CD4-positive, alpha-beta T cell treated with Interleukin-1 beta for 1 hour (primary cell): ENCODE measurements at regions not wholly inside any gene's neighbourhood (a gene's known extent, or its start where the extent isn't known, plus 50 kb on each side); places are given as distances from the start of the nearest gene placed in this dataset.

Source experiments
- DNase-seq, 2 donors: peaks; one replicate each; pipeline ENCODE4 v3.0.0-alpha.2; 2020 to 2022

DNA sequence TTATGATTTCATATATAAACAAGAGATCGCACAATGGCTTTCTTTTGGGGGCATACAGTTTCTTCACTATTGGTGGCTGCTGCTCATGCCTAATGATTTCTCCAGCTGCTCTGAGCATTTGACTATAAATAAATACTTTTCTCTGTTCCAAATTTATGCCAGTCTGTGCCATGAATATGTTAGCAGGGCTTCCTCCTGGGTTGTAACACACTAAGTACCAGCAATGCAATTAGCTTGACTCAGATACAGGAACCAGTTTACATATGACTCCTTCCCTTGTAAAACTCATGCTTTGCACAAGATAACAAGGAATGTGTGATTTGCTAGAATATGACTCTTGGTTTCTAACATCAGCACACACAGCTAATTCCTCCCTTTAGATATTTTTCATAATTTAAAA is 1629.7 kb downstream of the NCAM2 start:
- no peak for DNase-seq

DNA sequence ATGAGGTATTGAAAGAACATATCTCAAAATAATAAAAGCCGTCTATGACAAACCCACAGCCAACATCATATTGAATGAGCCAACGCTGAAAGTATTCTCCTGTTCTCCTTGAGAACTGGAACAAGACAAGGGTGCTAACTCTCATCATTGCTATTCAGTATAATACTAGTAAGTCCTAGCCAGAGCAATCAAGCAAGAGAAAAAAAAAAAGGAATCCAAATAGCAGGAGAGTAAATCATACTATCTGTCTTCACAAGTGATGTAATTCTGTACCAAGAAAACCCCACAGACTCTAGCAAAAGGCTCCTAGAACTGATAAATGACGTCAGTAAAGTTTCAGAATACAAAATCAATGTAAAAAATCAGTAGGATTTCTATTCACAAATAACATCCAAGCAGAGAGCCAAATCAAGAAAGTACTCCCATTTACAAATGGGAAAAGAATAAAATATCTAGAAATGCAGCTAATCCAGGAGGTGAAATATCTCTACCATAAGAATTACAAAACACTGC is 1632.8 kb downstream of the NCAM2 start:
- no peak for DNase-seq

DNA sequence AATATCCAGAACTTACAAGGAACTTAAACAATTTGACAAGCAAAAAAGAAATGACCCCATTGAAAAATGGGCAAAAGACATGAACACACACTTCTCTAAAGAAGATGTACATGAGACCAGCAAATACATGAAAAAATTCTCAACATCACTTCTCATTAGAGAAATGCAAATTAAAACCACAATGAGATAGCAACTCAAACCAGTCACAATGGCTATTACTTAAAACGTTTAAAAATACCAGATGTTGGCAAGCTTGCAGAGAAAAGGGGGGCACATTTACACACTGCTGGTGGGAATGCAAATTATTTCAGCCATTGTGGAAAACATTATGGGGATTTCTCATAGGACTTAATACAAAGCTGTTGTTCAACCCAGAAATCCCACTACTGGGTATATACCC is 1634.0 kb downstream of the NCAM2 start:
- no peak for DNase-seq

DNA sequence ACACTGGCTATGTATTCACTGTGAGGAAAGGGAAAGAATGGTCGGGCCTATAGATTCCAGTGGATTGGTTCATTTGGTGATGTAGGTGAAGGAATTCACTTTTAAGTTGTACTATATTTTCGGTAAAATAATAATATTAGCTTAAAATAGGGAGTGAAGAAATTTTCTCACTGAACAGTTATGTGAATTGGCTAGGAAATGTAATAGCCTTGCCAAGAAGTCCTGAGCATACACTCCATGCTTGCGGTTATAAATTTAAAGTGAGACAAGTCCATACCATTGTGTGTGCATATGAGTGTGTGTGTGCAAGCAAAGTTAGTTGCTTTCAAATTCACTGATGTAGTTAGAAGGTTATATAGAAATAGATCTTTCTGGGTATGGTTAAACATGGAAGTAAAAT is 1651.0 kb downstream of the NCAM2 start:
- no peak for DNase-seq

DNA sequence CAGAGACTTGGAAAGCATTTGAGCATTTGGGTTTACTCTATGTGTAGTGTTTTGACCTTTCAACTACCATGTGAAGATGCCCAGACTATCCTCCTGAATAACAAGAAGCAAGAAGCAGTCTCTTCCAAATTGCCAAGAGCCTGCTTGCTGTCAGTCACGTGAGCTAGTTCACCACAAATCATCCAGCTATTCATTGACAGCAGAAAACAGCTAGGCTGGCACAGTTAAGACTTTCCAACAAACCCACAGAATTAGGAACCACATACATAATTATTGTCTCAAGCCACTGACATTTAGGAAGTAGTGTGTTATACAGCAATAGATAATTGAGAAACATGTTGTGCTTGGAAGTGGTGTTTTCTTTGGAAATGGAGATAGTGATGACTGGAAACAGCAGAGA is 1652.0 kb downstream of the NCAM2 start:
- no peak for DNase-seq

DNA sequence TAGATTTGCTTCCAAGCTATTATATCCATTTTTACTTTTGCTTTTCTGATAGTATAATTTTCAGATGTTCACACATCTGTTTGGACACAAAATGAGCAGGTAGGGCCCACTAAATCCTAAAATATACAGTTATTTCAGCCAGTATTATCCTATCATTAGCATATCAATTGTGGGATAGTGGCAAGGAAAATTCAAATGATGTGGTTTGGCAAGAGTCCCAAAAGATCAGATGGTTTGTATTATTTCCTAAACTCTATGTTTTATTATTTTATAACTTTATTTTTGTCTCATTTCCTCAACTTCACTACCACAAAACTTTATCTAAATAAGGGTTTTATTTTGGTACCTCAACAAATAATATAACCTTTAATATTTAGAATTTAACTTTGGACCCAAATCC is 1659.6 kb downstream of the NCAM2 start:
- no peak for DNase-seq

DNA sequence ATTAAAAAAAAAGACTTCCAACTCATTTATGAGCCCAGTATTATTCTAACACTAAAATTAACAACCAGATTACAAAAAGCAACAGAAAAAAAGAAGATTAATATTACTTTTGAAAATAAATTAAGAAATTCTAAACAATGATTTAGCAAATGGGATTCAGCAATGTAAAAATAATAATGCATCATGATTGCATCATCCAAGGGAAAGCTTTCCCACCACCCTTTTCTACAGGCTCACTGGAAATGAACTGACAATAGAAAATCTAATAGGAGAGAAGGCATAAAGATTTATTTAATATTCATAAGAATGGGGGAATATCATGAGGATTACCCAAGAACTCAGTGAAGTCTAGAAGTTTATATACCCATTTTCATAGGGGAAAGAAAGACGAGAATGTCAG is 1671.9 kb downstream of the NCAM2 start:
- no peak for DNase-seq

DNA sequence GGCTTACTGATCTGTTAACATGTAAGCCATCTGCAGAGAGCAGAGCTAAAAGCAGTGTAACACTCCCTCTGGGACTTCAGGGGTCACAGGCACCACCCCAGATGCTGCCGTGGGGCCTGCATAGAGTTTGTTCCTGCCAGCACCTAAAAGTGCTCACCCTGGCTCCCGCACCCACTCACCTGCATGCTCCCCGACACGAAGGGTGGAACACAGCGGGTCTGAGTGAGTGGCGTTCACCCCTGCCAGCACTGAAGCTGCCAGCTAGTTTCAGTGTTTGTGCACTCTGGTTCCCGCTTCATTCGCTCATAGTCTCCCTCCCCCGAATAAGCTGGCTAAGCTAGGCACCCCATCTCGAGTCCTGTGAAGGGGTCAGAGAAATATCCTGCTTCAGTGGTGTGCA is 1681.0 kb downstream of the NCAM2 start:
- no peak for DNase-seq

DNA sequence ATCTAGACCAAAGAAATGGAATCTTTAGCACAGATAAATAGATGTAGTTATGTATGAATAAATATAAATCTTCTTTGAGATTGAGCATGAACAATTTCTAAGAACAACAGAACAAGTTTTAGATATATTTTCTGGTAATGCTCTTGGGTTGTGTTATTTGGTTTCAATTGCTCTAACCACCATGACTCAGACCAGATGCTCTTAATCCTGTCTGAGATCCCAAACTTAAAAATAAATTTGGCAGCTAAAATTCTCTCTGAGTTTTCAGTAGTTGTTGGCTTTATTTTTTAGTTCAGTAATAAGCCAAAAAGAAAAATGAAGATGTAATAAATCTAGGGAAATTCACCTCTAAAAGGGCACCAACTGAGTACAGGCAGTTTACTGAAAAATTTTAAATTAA is 1693.4 kb downstream of the NCAM2 start:
- no peak for DNase-seq

DNA sequence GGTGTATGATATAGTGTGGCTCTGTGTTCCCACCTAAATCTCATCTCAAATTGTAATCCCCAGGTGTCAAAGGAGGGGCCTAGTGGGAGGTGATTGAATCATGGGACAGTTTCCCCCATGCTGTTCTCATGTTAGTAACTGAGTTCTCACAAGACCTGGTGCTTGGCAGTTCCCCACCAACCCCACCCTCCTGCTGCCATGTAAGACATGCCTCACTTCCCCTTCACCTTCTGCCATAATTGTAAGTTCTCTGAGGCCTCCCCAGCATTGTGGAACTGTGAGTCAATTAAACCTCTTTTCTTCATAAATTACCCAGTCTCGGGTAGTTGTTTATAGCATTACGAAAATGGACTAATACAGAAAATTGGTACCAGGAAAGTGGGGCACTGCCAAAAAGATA is 1705.3 kb downstream of the NCAM2 start:
- no peak for DNase-seq

DNA sequence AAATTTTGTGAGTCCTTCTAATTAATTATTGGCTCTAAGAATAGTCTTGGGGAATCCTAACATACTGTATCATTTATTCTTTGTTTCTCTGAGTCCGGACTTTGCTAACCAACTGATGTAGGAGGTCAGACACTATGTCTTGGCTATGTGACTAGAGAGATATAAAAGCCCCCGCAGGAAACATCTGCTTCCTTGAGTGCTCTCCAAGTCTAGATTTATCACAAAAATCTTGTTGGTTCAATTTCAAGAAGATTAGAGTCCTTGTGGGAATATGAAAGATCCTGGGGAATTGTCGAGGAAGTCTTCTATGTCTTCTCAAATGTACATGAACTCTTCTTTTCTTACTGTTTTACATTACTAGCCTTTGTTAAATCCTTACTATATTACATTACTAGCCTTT is 1712.5 kb downstream of the NCAM2 start:
- DNase-seq = no peak

DNA sequence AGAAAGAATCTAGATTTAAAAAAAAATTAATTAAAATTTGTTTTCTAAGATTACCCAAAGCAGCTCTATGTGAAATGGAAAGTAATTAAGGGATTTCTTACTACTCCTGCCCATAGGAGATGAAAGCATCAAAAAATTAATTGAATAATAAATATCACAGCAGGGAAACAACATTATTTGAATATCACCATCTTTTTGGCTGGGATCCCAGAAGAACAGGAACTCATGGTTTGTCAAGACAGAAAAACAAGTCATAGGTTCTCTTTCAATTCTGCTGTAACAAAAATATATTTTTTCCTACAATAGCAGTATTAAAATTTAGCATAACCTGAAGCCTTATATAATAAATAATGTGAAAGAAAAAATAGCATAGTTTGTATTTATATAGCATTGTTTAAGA is 1713.4 kb downstream of the NCAM2 start:
- DNase-seq = no peak

DNA sequence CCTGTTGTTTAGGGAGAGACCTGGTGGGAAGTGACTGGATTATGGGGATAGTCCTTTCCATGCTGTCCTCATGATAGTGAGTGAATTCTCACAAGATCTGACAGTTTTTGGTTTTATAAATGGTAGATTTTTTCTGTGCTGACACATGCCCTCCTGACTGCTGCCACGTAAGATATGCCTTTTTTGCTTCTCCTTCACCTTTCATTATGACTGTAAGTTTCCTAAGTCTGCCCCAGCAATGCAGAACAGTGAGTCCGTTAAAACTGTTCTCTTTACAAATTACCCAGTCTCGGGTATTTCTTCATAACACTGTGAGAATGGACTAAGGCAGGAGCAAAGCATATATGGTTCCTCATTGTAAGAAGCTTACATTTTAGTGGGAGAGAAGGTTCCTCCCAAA is 1727.2 kb downstream of the NCAM2 start:
- no peak for DNase-seq

DNA sequence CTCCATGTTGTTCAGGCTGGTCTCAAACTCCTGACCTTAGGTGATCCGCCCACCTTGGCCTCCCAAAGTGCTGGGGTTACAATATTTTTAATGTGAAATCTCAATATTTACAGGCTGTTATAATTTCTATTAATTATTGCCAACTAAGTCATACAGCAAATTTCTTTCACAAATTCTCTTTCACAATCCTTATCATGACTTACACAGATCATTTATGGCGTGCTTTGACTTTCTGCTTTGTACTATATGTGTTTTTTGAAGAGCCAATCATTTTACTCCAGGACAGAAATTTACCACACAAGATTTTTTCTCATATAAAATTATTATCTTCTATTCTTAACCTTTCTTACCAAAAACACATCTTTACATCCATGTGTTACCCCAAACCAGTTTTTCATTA is 1729.9 kb downstream of the NCAM2 start:
- no peak for DNase-seq

DNA sequence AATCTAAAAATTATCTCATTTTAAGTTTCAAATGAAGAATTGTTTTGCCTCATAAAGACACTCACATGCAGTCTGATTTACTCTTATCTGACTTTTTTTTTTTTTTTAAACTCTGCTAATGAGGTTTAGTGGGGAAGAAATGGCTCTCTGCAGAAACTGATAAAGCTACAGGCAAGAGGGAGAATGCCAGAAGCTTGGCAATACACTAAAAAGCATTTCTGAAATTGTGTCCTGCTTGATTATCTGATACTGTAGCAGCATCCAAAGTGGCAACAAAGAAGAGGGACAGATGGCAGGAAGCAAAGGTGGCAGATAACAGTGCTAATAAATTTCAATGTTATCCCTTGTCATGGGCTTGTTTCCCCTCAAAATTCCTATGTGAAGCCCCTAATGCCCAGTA is 1744.9 kb downstream of the NCAM2 start:
- no peak for DNase-seq

DNA sequence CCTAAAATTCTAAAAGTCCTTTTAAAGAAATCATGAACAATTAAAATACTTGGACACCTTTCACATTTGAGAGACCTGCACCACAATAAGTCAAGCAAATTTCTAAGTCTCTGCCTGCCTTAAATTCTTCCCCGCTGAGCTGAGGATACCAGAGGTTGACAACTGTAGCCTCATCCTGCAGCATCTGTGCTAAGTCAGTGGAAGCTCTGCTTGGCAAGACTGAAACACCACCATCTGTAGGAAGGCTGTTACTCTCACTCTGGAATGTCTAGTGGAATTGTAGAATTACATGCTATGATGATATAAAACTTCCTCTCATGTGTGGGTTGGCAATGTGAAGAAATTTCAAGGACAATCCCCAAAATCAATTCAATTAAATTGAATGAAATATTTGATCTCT is 1756.5 kb downstream of the NCAM2 start:
- DNase-seq = no peak

DNA sequence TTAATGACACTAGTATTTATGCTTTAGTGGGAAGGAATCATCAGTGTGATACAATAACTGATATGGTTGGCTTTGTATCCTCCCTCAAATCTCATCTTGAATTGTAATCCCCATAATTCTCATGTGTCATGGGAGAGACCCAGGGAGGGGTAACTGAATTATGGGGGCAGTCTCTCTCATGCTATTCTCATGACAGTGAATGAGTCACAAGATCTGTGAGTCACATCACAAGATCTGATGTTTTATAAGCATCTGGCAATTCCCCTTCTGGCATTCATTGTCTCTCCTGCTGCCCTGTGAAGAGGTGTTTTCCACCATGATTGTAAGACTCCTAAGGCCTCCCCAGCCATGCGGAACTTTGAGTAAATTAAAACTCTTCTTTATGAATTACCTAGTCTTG is 1760.3 kb downstream of the NCAM2 start:
- DNase-seq = no peak

DNA sequence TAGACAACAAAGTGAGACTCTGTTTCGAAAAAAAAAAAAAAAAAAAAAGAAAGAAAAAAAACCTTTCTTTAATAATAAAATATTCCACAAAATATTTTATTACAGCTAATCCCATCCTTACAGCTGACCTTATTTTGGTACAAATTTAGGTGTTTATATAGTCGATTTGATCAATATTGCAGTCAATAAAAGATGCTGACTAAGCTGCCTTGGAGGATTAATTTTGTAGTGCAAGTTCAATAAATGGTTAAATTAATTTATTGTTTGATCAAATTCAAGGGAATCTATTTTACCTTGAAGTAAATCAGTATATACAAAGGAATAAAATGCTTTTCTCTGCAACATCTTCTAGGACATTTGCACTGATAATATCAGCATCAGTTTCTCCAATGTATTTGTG is 1764.3 kb downstream of the NCAM2 start:
- no peak for DNase-seq

DNA sequence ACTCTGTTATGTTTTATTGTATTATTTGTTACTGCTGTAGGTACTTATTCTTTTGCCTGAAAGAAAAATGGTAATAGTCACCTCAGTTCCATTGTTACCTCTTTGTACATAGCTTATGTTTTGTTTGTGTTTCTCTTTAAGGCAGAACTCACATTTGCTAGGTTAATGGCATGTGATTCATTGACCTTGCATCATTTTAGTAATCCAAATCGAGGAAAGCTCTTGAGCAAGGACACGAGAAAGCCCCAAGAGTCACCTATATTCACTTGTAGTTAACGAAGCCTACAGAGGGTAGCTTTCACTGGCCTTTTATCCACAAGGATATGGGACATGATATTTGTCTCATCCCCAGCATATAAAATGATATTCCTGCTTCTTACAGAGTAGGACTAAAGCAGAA is 1765.2 kb downstream of the NCAM2 start:
- DNase-seq = no peak

DNA sequence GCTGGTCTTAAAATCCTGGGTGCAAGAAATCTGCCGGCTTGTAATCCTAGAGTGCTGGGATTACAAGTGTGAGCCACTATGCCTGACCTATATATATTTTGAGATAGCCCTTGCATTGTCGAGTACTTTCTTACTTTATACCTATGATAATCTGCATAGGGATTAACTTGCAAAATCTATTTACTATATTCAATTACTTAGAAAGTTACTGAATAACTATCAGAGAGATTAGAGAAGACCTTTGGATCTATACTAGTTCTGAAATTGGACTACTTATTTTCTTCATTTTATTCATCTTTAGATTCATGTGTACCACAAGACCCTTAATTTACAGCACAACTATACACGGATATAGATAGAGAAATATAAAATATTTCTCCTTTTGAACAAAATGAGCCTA is 1766.0 kb downstream of the NCAM2 start:
- DNase-seq = no peak

DNA sequence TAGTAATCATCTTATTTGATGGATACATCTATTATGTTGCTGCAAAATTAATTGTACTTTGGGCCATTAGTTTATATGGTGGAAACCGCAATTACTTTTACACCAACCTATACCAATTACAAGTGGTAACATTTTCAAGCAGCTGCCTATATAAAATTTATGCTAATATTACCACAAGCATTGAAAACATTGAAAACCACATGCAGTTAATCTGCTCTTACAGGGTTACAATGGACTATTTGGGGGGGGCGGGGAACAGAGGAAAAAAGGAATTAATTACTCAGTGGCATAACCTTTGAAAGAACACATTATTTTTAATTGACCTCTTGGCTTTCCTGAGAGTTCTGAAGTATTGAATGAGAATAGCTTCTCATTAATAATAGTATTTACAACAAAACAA is 1793.2 kb downstream of the NCAM2 start:
- DNase-seq = no peak

DNA sequence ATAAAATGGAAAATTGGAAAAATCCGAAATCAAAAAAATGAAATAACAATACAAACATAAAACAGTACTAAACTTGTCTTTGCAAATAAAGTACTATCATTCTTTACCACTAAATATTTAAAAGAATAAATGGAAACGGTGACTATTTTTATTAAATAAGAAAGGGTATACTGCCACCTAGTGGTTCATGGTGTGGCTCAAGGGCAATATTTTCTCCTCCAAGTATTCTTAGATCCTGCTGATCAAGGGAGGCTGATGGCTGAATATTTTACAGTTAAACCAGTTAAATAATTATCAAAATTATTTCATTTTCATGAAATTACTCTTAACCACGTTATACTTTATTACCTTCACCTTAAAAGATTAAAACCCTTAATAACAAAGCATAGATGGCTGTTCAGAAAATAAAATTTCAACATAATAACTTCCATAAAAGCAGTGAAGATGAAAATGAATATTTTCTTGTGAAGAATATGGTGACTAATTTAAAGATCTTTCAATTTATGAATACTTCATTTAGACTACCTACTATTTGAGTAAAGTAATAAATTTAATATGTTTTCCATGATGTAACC is 1793.9 kb downstream of the NCAM2 start:
- peak in 1 of 2 donors; percentile 20 for DNase-seq

DNA sequence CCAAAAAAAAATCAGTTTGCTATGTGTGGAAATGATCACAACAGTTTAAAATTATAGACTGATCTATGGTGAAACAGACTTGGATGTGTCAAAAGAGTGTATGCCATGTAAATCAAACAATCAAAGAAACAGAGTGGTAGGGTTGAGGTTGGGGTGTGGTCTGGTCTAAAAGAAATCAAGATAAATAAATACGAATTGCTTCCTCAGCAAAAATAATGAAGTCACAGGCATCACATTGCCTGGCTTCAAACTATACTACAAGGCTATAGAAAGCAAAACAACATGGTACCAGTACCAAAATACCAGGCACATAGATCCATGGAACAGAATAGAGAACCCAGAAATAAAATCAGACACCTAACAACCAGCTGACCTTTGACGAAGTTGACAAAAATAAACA is 1796.9 kb downstream of the NCAM2 start:
- no peak for DNase-seq

DNA sequence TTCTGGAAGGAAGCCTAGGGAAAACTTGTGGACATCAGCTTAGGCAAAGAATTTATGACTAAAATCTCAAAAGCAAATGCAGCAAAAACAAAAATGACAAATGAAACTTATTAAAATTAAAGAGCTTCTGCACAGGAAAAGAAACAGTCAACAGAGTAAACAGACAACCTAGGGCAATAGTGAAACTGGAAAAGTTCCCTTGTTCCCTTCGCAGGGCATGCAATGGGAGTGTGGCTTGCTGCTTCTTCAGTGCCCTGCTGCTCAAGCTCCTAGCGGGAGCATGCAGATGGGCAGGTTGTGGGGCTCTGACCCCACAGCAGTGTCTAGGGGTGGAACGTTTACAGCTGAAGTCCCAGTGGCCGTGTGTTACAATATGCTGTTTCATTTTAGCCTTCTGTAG is 1797.4 kb downstream of the NCAM2 start:
- no peak for DNase-seq

DNA sequence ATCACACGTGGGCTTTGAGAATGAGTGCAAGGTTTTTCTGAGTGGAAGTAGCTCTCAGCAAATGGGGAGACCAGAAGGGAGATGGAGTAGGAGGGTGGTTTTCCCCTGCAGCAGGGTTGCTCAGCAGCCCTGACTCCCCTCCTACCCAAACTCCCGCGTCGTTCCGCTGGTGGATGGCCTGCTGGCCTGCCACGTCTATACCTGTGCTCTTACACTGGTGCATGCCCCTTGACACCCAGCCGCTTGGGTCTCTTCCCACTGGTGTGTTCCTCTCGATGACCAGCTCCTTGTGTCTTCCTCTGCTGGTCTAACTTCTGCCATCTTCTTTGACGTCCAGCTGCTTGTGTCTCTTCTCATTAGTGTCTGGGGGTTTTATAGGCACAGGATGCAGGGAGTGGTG is 1797.9 kb downstream of the NCAM2 start:
- DNase-seq = no peak

DNA sequence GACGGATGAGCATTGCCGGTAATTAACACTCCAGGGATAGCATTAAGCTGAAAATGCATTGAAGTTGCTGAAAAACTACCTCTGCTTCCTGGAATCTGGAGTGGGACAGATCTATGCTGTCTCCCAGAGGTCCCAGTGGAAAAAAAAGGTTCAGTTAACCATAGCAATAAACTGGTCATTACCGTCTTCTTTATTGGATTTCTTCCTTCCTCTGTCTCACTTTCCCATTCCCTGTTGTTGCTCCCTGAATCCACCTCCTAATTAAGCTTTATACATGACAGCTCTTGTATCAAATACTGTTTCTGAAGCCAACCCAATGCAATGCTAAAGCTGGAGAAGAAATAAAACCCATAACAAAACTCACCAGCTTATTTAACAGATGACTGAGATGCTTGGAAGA is 1805.9 kb downstream of the NCAM2 start:
- DNase-seq = no peak
